GM03348 (cell line): ENCODE measurements at regions not wholly inside any gene's neighbourhood (a gene's known extent, or its start where the extent isn't known, plus 50 kb on each side); places are given as distances from the start of the nearest gene placed in this dataset.
"Not testable (repeated sequence)": the region's sequence is repeated elsewhere in the genome, so short reads cannot be mapped to it uniquely, and the experiment has no call there.

Source experiments
- DNase-seq: peaks from one replicate; pipeline ENCODE4 v3.0.0; 2012; ENCODE audit warnings: low spot score

DNA sequence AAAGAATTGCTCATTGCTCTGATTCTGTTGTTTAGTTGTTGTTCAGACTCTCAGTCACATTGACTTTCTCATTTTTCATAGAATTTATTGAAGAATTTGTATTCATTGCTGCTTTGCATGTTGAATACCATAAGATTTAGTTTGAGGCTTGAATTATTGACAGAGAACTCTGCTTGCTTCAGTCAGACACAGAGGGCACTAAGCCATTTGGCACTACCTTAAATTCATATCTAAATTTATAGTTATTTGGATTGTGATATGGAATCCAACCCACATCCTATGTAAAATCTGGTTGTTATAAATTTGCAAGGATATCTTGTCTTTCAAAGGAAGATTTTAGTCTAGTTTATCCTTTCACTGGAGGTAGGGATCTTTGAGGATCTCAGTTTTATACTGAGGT is 1748.6 kb downstream of the BRINP3 start:
- DNase-seq: no peak

DNA sequence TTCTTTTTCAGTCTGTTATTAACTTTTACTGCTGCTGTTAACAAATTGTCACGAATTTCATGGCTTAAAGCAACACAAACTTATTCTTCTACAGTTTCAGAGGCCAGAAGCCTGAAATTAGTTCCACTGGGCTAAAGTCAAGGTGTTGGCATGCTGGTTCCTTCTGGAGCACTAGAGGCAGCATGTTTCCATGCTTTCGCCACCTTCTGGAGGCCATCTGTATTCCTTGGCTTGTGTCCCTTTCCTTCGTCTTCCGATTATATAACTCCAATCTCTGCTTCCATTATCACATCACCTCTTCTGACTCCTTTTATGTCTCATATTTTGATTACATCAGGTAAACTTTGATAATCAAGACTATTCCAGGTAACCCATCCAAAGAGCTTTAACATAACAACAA is 1742.1 kb downstream of the BRINP3 start:
- DNase-seq: no peak

DNA sequence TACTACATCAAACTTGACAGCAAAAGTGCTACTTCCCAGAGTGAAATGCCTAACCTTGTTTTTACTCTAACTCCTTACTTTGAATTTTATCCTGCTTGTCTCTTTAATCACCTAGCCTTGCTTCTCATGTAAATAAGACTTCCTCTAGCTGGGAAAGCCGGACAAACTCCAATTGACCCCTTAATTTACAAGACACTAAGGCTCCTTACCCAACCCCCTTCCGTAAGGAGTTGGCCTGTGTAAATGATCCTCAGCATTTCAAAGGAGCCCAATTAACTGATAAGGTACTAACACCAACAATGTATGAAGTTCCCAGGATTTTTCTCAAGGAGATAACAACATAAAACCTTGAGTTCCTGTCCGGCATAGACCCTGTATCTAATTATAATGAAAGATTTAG is 1728.4 kb downstream of the BRINP3 start:
- DNase-seq: not testable (repeated sequence)

DNA sequence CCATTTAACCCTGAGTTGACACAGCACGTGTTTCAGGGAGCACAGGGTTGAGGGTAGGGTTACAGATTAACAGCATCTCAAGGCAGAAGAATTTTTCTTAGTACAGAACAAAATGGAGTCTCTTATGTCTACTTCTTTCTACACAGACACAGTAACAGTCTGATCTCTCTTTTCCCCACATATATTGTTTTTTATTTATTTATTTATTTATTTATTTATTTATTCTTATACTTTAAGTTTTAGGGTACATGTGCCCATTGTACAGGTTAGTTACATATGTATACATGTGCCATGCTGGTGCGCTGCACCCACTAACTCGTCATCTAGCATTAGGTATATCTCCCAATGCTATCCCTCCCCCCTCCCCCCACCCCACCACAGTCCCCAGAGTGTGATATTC is 1725.6 kb downstream of the BRINP3 start:
- not testable (repeated sequence) for DNase-seq

DNA sequence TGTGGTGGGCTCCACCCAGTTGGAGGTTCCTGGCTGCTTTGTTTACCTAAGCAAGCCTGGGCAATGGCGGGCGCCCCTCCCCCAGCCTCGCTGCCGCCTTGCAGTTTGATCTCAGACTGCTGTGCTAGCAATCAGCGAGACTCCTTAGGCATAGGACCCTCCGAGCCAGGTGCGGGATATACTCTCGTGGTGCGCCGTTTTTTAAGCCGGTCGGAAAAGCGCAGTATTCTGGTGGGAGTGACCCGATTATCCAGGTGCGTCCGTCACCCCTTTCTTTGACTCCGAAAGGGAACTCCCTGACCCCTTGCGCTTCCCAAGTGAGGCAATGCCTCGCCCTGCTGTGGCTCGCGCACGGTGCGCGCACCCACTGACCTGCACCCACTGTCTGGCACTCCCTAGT is 1719.9 kb downstream of the BRINP3 start:
- not testable (repeated sequence) for DNase-seq

DNA sequence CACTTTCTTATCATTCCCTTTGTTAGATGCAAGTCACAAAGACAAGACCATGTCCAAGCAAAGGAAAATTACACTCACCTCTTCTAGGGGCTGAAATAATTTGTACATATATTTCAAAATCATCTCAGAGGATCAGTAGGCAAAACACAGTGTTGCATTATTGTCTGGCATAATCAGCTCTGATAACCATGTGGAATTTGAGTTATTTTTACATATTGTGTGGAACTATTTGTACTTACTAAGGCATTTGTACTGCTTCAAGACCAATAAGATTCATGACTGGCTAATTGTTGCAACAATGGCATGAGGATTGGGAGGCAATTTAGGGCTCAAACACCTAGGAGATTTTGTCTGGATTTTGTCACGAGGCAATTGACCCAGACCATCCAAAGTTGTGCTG is 1716.4 kb downstream of the BRINP3 start:
- no peak for DNase-seq

DNA sequence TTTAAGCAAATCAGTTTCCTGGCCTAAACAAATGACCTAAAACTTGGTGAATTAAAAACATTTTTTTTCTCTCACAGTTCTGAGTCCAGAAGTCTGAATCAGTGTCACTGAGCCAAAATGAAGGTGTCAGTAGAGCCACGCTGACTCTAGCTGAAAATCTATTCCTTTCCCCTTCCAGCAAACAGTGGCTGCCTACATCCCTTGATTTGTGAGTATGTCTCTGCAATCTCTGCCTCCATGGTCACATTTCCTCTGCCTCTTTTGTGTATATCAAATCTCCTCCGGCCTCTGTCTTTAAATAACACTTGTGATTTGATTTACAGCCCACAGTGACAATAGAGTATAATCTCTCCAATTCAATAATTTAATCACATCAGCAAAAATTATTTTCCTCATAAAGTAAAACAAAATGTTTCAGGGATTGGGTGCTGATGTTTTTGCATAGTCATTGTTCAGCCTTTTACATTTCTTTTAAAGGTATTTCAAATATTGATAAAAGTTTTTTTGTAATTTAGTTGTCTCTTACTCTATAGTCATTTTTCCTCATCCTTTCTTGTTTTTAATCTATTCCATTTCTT is 1715.4 kb downstream of the BRINP3 start:
- no peak for DNase-seq

DNA sequence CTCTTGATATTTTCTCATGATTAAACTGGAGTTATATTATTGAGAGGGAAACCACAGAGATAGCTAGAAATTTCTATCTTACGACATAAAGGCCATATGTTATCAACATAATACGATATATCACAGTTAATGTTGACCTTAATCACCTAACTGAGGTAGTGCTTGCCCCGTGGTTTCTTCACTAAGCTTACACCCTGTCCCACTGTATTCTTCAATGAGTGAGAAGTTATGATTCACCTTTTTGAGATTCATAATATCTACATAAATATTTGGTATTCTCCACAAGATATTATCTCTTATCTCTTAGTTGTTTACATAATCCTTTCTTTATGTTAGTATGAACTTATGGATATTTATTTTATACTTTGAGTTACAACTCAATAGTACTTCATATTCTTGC is 1714.1 kb downstream of the BRINP3 start:
- no peak for DNase-seq

DNA sequence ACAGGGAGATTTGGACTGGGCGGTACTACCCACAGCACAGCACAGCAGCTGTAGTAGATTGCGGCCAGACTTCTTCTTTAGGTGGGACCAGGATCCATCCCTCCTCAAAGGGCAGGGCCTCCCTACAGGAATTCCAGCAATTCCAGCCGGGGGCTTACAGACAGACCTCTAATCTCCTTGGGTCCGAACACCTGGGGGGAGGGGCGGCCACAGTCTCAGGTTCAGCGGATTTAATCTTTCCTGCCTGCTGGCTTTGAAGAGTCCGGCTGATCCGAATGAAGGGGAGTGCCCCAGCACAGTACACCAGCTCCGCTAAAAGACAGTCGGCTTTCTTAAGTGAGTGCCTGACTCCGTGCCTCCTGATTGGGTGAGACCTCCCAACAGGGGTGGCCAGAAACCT is 1708.5 kb downstream of the BRINP3 start:
- no peak for DNase-seq

DNA sequence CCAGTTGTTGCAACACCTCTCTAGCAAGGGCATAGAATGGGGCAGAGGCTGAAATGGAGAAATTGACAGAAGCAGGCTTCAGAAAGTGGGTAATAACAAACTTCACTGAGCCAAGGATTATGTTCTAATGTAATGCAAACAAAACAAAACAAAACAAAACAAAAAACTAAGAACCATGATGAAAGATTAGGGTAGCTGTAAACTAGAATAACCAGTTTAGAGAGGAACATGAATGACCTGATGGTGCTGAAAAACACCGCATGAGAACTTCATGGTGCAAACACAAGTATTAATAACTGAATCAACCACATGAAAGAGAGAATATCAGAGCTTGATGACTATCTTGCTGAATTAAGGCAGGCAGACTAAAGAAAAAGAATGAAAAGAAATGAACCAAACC is 1707.7 kb downstream of the BRINP3 start:
- no peak for DNase-seq

DNA sequence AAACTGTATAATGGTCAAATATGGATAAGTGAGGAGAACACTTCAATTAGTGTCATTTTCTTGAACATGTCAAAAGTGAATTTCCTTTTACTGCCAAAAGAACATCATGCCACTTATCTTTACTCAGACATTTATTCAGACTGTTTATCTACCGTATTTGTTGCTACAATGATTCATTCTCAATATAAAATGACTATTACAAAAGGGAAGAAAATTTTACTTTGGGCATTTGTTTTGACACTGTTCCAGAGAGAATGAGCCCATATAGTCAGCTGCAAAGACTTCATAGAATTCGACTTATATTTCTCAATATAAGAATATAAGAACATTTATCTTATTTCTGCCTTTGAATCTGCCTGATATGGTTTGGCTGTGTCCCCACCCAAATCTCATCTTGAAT is 1699.1 kb downstream of the BRINP3 start:
- no peak for DNase-seq

DNA sequence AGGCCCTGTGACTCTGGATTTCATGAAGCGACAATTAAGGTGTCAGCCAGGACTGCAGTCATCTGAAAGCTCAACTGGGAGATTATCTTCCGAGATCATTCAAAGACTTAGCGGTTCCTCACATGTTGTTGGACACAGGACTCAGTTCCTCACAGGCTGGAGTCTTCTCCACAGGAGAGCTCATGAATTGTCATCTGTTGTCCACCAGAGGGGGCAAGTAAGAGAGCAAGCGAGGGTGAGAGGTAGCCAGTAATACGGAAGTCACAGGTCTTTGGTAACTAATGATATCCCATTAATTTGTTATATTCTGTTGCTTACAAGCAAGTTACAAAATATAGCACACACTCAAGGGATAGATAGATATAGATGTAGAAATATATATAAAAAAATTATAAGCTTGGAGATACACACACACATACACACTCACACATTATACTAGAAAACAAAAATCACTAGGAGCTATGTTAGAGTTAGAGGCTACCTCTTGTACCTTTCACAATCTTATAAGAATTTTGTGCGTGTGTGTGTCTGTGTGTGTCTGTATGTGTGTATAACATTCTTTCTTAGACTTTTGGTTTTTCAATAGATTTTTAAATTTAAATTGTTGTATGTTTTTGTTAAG is 1695.3 kb downstream of the BRINP3 start:
- DNase-seq: peak; percentile 2

DNA sequence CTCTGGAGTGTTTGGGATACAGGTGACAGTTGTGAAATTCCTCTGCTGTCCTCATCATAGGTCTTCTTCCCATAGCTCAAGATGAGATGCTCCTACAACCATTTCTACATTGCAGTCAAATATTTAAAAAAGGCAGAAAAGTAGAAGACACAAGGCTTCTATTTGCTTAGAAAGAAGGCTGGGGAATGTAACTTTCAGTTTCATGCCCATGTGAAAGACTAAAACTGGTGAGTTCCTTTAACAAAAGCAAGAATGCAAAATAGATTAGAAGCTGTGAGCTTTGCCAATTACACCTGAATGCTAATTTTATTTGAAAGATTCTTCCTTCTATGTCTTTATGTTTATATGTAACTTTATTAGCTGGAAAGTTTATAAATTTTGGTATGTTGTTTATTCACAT is 1682.7 kb downstream of the BRINP3 start:
- no peak for DNase-seq

DNA sequence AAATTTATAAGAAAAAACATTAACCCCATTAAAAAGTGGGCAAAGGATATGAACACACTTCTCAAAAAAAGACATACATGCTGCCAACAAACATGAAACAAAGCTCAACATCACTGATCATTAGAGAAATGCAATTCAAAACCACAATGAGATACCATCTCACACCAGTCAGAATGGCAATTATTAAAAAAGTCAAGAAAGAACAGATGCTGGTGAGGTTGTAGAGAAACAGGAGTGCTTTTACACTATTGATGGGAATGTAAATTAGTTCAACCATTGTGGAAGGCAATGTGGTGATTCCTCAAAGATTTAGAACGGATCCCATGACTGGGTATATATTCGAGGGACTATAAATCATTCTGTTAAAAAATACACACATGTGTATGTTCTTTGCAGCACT is 1665.5 kb downstream of the BRINP3 start:
- not testable (repeated sequence) for DNase-seq

DNA sequence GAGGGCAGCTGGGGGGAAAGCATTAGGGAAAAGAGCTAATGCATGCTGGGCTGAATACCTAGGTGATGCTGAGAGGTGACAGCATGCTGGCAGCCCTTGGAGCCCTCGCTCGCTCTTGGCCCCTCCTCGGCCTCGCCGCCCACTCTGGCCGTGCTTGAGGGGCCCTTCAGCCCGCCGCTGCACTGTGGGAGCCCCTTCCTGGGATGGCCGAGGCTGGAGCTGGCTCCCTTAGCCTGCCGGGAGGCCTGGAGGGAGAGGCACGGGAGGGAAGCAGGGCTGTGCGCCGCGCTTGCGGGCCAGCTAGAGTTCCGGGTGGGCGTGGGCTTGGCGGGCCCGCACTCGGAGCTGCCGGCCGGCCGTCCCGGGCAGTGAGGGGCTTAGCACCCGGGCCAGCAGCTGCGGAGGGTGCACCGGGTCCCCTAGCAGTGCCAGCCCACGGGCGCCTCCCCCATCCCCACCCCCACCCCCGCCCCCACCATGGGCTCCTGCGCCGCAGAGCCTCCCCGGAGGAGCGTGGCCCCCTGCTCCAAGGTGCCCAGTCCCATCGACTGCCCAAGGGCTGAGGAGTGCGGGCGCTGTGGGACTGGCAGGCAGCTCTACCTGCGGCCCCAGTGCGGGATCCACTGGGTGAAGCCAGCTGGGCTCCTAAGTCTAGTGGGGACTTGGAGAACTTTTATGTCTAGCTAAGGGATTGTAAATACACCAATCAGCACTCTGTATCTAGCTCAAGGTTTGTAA is 1664.7 kb downstream of the BRINP3 start:
- not testable (repeated sequence) for DNase-seq

DNA sequence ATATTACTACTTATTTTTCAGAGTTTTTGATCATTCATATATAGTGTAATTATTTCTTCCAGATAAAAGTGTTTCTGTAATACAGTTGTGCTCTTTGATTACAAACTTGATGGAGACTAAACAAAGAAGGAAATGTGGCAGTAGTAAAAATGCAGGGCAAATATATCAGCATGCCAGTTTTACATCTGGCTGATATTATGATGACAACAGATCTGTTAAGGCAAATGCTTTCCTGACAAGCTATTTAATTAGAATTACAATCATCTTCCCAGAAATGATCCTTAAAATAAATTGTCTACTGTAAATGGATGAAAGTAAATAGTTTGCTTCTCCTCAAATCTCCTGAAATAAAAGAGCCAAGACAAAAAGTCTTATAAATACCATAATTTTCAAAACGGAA is 1659.8 kb downstream of the BRINP3 start:
- no peak for DNase-seq

DNA sequence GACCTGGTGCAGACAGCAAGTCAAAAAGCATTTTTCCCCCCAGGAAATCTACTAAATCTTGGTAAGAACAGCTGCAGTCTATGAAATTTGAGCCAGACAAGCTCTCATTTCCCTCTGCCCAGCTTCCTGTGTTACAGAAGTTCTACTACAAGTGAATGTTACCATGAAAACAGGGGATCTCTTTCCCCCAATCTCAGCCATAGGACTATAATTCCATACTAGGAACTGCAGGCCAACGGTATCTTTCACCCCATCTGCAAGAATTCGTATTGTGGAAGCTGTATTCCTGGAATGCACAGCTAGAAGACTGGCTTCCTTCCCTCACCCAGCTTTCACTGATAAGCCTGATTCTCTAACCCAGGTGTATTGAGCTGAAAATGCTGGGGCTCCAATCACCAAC is 1655.4 kb downstream of the BRINP3 start:
- DNase-seq: no peak

DNA sequence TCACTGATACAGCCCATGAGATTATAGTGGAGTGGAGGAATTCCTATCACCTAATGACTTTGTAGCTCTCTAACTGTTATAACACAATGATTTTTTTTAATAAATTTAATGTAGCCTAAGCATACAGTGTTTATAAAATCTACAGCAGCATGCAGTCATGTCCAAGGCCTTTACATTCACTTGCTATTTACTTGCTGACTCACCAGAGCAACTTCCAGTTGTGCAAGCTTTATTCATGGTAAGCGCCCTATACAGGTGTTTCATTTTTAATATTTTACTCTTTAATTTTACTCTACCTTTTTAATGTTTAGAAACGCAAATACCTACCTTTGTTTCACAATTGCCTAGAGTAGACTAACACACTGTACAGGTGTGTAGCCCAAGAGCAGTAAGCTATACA is 1652.2 kb downstream of the BRINP3 start:
- no peak for DNase-seq

DNA sequence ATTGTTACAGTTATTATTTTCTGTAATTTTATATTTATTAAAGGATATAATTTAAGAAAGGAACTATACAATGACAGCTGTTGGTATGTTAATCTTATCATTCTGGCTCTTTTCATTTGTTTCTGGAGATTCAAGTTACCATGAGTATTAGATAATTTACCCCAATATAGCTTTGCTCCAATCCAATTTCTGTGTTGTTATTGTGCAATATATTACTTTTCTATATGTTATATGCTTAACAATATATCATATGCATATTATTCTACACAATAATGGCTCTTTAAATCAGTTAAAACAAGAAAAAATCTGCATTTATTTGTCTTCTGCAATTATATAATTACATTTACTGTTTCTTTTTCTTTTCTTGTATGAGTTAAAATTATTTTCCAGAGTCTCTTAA is 1650.9 kb downstream of the BRINP3 start:
- no peak for DNase-seq

DNA sequence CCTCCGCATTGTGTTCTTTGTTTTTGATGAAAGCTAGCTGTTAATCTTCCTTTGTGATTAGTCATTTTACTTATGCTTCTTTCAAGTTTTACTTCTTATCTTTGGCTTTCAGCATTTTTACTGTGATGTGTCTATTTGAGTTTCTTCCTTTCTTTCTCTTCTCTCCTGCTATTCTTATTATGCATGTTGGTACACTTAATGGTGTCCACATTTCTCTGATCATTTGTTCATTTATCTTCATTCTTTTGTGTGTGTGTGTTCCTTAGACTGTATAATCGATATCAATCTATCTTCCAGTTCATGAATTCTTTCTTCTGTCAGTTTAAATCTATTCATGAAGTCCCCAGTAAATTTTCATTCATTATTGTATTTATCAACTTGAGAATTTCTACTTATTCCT is 1650.3 kb downstream of the BRINP3 start:
- DNase-seq: no peak

DNA sequence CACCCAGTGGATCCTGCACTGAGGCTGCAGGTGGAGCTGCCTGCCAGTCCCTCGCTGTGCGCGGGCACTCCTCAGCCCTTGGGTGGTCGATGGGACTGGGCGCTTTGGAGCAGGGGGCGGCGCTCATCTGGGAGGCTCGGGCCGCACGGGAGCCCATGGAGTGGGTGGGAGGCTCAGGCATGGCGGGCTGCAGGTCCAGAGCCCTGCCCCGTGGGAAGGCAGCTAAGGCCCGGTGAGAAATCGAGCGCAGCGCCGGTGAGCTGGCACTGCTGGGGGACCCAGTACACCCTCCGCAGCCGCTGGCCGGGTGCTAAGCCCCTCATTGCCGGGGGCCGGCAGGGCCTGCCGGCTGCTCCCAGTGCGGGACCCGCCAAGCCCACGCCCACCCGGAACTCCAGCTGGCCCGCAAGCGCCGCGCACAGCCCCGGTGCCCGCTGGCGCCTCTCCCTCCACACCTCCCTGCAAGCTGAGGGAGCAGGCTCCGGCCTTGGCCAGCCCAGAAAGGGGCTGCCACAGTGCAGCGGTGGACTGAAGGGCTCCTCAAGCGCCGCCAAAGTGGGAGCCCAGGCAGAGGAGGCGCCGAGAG is 1636.5 kb downstream of the BRINP3 start:
- DNase-seq: not testable (repeated sequence)

DNA sequence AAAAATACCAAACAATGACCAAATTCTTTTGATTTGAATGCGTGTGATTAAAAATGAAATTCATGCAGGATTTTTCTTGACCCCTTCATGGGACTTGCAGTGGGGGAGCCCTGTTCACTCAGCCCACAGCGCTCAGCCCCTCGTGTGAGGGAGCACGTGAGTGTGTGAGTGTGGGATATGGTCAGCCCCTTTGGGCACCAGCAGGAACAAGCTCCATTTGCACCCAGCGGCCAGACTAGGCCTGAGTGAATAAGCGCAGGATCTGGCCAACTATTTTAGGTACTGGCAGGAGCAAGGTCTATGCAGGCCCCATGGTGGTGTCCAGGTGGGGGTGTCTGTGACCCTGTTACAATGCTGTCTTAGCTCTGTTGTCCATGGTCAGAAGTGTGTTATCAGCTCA is 1631.2 kb downstream of the BRINP3 start:
- no peak for DNase-seq

DNA sequence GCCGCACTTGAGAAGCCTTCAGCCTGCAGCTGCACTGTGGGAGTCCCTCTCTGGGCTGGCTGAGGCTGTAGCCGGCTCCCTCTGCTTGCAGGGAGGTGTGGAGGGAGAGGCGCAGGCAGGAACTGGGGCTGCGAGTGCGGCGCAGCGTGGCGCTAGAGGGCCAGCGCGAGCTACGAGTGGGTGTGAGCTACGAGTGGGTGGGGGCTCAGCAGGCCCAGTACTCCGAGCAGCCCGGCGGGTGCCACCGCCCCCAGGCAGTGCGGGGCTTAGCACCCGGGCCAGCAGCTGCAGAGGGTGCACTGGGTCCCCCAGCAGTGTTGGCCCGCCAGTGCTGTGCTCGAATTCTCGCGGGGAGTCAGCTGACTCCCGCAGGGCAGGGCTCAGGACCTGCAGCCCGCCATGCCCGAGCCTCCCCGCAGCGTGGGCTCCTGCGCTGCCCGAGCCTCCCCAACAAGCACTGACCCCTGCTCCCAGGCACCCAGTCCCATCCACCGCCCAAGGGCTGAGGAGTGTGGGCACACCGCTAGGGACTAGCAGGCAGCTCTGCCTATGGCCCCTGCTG is 1620.1 kb downstream of the BRINP3 start:
- DNase-seq: no peak
